Neural crest cell (in vitro differentiated cells): ENCODE measurements at regions not wholly inside any gene's neighbourhood (a gene's known extent, or its start where the extent isn't known, plus 50 kb on each side); places are given as distances from the start of the nearest gene placed in this dataset.

Source experiments
- DNase-seq: peaks from one replicate; pipeline ENCODE4 v3.0.0; 2021; ENCODE audit warnings: low read depth, mixed read lengths, low spot score
- H3K27ac Mint-ChIP-seq: one replicate; pipeline ENCODE4 v1.8.0; 2021; ENCODE audit warnings: mild to moderate bottlenecking, mixed read lengths; ENCODE audit not compliant: unreplicated experiment
- H3K27me3 Mint-ChIP-seq: 2 replicates; pipeline ENCODE4 v1.8.0; 2021; ENCODE audit warnings: low read depth, mild to moderate bottlenecking, mixed read lengths
- H3K36me3 Mint-ChIP-seq: 2 replicates; pipeline ENCODE4 v1.8.0; 2021; ENCODE audit warnings: low read depth, mild to moderate bottlenecking, mixed read lengths
- H3K4me1 Mint-ChIP-seq: 2 replicates; pipeline ENCODE4 v1.8.0; 2021; ENCODE audit warnings: mixed read lengths
- H3K4me3 Mint-ChIP-seq: one replicate; pipeline ENCODE4 v1.8.0; 2021; ENCODE audit warnings: mild to moderate bottlenecking, mixed read lengths
- H3K9me3 Mint-ChIP-seq: 2 replicates; pipeline ENCODE4 v1.8.0; 2021; ENCODE audit warnings: mixed read lengths
- CTCF ChIP-seq: fragments of 200-600 bp; sonication (generic); conservative IDR thresholded peaks from 2 replicates; pipeline ENCODE4 v1.5.0; 2021; ENCODE audit warnings: antibody characterized with exemption, mild to moderate bottlenecking

GRCh38 chr2:157169889-157170288, 87.6 kb upstream of the GALNT5 start:
- H3K27ac Mint-ChIP-seq, result no peak overlapping the region
- no peak for TF ChIP-seq CTCF
- H3K4me3 Mint-ChIP-seq, result no peak overlapping the region
- no peaks in the 10 kb centered on the region for H3K36me3 Mint-ChIP-seq
- no peaks in the 10 kb centered on the region for H3K9me3 Mint-ChIP-seq
- no peaks in the 10 kb centered on the region for H3K27me3 Mint-ChIP-seq
- H3K4me1 Mint-ChIP-seq, result no peaks in the 10 kb centered on the region
- no peak for DNase-seq

GRCh38 chr2:157170299-157170698, 87.2 kb upstream of the GALNT5 start:
- no peak for DNase-seq
- no peaks in the 10 kb centered on the region for H3K27me3 Mint-ChIP-seq
- no peaks in the 10 kb centered on the region for H3K36me3 Mint-ChIP-seq
- no peak overlapping the region for H3K4me3 Mint-ChIP-seq
- H3K4me1 Mint-ChIP-seq, result no peaks in the 10 kb centered on the region
- TF ChIP-seq CTCF, result no peak
- no peaks in the 10 kb centered on the region for H3K9me3 Mint-ChIP-seq
- H3K27ac Mint-ChIP-seq, result no peak overlapping the region

GRCh38 chr2:157172239-157172638, 85.3 kb upstream of the GALNT5 start:
- Mint-ChIP-seq H3K4me1 (no peaks in the 10 kb centered on the region), H3K27me3 (no peaks in the 10 kb centered on the region), H3K4me3 (no peak overlapping the region), H3K36me3 (no peaks in the 10 kb centered on the region), H3K9me3 (peaks cover 6% of the 10 kb centered on the region), H3K27ac (no peak overlapping the region)
- DNase-seq, result no peak
- no peak for TF ChIP-seq CTCF

GRCh38 chr2:157172866-157173578, 84.5 kb upstream of the GALNT5 start:
- Mint-ChIP-seq H3K27me3 (no peaks in the 10 kb centered on the region), H3K4me1 (no peaks in the 10 kb centered on the region), H3K4me3 (no peak overlapping the region), H3K36me3 (no peaks in the 10 kb centered on the region), H3K27ac (no peak overlapping the region), H3K9me3 (peaks cover 6% of the 10 kb centered on the region)
- no peak for DNase-seq
- TF ChIP-seq CTCF, result no peak

DNA sequence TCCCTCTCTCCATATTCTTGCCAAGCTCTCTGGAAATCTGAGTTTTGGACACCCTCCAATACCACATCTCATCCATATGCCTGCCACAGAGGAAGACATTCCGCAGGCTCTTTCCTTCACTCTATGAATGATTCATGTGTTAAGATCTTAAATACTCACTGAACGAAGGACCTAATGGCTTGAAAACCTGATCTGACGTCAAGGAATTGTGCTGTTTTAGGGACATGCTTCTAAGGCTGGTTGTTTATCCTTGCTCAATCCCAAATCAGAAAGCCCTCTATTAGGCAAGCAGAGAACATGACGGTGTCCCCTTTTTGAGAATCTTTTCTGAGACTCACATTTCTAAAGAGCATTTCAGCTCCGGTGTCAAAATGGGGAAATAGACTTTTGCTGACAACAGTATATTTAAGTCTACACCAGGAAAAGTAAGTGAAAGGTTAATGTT, 83.7 kb upstream of the GALNT5 start:
- peaks cover 6% of the 10 kb centered on the region for H3K9me3 Mint-ChIP-seq
- no peak overlapping the region for H3K4me3 Mint-ChIP-seq
- no peaks in the 10 kb centered on the region for H3K4me1 Mint-ChIP-seq
- H3K27me3 Mint-ChIP-seq, result no peaks in the 10 kb centered on the region
- no peaks in the 10 kb centered on the region for H3K36me3 Mint-ChIP-seq
- no peak overlapping the region for H3K27ac Mint-ChIP-seq
- no peak for DNase-seq
- no peak for TF ChIP-seq CTCF
